ENCODE measurements at regions not wholly inside any gene's neighbourhood (a gene's known extent, or its start where the extent isn't known, plus 50 kb on each side); places are given as distances from the start of the nearest gene placed in this dataset.

DNA sequence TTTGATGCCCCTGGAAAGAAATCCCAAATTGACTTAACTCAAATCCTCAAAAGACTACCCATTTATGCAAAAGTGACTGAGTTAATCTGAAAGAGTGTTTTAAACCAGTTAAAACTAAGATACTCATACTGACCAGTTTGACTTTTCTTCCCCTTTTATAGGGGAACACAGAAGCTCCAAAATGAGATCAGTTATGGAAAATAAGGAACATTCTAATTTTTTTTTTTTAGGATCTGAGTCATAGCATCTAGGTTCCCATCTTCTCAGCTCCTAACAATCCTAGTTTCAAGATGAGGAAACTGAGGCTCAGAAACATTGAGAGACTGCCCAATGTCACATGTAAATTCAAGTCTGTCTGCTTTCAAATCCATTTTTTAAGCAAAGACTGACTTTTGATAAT, 231.1 kb upstream of the RUNX1 start:
- Histone ChIP-seq H3K4me1 (peaks cover 0 to 3% (median 0%) of the 10 kb centered on the region in 6 donors), H3K27ac (no peak overlapping the region), H3K27me3 (replicated peaks in 1 of 7) (no peaks in the 10 kb centered on the region), H3K4me3 (no peak overlapping the region), H3K36me3 (no peaks in the 10 kb centered on the region), H3K9me3 (peaks cover 0 to 7% (median 0%) of the 10 kb centered on the region in 8 donors)
- no peak for TF ChIP-seq POLR2AphosphoS5 (IDR thresholded peaks at IDR 0.05)
- no peak for TF ChIP-seq POLR2A (IDR thresholded peaks at IDR 0.05)
- TF ChIP-seq, protein P1, sequence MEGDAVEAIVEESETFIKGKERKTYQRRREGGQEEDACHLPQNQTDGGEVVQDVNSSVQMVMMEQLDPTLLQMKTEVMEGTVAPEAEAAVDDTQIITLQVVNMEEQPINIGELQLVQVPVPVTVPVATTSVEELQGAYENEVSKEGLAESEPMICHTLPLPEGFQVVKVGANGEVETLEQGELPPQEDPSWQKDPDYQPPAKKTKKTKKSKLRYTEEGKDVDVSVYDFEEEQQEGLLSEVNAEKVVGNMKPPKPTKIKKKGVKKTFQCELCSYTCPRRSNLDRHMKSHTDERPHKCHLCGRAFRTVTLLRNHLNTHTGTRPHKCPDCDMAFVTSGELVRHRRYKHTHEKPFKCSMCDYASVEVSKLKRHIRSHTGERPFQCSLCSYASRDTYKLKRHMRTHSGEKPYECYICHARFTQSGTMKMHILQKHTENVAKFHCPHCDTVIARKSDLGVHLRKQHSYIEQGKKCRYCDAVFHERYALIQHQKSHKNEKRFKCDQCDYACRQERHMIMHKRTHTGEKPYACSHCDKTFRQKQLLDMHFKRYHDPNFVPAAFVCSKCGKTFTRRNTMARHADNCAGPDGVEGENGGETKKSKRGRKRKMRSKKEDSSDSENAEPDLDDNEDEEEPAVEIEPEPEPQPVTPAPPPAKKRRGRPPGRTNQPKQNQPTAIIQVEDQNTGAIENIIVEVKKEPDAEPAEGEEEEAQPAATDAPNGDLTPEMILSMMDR (IDR thresholded peaks at IDR 0.05 in 8 of 11, conservative IDR thresholded peaks at IDR 0.05 in 3 of 11) = no peak
- no peak for DNase-seq
- intact Hi-C loops (cut with DNase I; ENCODE audit: low total_unique reads) = no loop called here

DNA sequence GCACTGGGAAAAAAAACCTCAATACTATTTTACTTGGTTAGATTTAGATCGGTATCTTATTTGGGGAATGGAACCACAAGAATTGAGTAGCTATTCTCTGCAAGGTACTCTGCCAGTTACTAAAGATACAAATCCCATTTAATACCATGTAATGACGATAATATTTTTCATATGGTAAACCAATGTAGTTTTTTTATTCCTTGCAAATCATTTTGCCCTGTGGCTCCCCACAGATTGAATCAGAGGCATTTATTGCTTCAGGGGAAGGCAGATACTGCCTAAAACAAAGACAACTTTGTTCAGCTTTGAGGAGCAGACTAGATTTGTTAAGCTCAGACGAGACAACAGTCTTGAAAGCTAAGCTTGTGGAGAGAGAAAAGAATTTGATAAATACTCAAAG, 226.7 kb upstream of the RUNX1 start:
- 82 to 94% (median 85%) methylated on average over 3 of the region's 3 CpGs for WGBS, 5 donors
- no peak overlapping the region for H3K4me3 ChIP-seq
- intact Hi-C loops (cut with DNase I; ENCODE audit: low total_unique reads) = no loop called here

DNA sequence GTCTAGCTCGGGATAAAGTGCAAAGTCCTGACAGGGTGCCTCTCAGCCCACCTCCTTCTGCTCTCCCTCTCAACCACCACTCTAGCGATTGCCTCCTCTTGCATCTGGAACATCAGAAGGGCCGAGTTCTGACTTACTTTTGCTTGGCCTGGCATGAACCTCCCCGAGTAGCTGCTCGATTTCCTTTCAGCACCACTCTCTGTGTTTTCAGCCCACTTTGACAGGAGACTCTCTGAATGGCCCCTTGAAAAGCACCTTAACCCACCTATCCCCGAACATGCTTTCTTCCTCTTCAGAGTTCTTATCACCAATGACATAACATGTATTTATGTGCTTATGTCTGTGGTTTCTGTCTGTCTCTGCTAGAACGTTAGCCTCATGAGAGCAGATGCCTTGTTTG, 225.8 kb upstream of the RUNX1 start:
- Histone ChIP-seq H3K4me1 (no peaks in the 10 kb centered on the region), H3K36me3 (no peaks in the 10 kb centered on the region), H3K9me3 (peaks cover 0 to 7% (median 0%) of the 10 kb centered on the region in 8 donors), H3K4me3 (no peak overlapping the region), H3K27ac (no peak overlapping the region), H3K27me3 (replicated peaks in 1 of 7) (no peaks in the 10 kb centered on the region)
- WGBS, 5 donors = 79 to 84% (median 80%) methylated on average over 7 of the region's 7 CpGs
- intact Hi-C loops (cut with DNase I; ENCODE audit: low total_unique reads) = no loop called here
- TF ChIP-seq, protein P1 (IDR thresholded peaks at IDR 0.05 in 8 of 11, conservative IDR thresholded peaks at IDR 0.05 in 3 of 11) = no peak
- TF ChIP-seq POLR2AphosphoS5 (IDR thresholded peaks at IDR 0.05) (no peak), POLR2A (IDR thresholded peaks at IDR 0.05) (no peak)
- no peak for DNase-seq

More for the DNA sequence above, 226.7 kb upstream of the RUNX1 start:
- Histone ChIP-seq H3K36me3 (no peaks in the 10 kb centered on the region), H3K27me3 (replicated peaks in 1 of 7) (no peaks in the 10 kb centered on the region), H3K27ac (no peak overlapping the region), H3K9me3 (peaks cover 0 to 7% (median 0%) of the 10 kb centered on the region in 8 donors), H3K4me1 (no peaks in the 10 kb centered on the region)
- no peak for DNase-seq
- TF ChIP-seq POLR2A (IDR thresholded peaks at IDR 0.05) (no peak), POLR2AphosphoS5 (IDR thresholded peaks at IDR 0.05) (no peak)
- TF ChIP-seq, protein P1 (IDR thresholded peaks at IDR 0.05 in 8 of 11, conservative IDR thresholded peaks at IDR 0.05 in 3 of 11) = no peak

DNA sequence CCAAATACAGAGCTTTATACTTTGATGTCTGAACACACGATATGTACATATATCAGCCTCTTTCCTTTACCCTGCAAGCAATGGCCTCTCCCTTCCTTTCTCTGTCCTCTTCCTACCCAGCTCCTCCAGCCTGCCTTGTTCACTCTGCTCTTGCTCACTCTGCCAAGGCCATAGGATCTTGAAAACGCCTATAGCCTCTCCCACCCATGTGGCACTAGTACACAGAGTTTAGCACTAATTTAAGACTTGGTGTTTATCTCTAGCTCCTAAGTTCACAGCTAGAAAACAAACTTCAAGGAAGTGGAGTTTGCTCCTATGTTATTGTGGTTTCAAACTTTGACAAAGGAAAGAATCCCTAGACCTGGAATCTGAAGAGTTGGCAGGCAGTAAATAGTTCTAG, 225.0 kb upstream of the RUNX1 start:
- intact Hi-C loops (cut with DNase I; ENCODE audit: low total_unique reads) = no loop called here
- H3K4me3 ChIP-seq = no peak overlapping the region
- no peak for TF ChIP-seq POLR2A (IDR thresholded peaks at IDR 0.05)
- TF ChIP-seq, protein P1 (IDR thresholded peaks at IDR 0.05 in 8 of 11, conservative IDR thresholded peaks at IDR 0.05 in 3 of 11) = no peak
- TF ChIP-seq POLR2AphosphoS5 (IDR thresholded peaks at IDR 0.05) = no peak
- H3K27ac ChIP-seq = no peak overlapping the region
- H3K9me3 ChIP-seq = peaks cover 0 to 7% (median 0%) of the 10 kb centered on the region in 8 donors
- H3K27me3 ChIP-seq (replicated peaks in 1 of 7) = no peaks in the 10 kb centered on the region
- H3K36me3 ChIP-seq = no peaks in the 10 kb centered on the region
- 67 to 84% (median 80%) methylated on average over 2 of the region's 2 CpGs for WGBS, 5 donors
- DNase-seq = no peak
- H3K4me1 ChIP-seq = no peaks in the 10 kb centered on the region

All from spleen (tissue), 11 donors.